HCT116 (cell line): ENCODE measurements at regions not wholly inside any gene's neighbourhood (a gene's known extent, or its start where the extent isn't known, plus 50 kb on each side); places are given as distances from the start of the nearest gene placed in this dataset.

Experiments used
- CBX3 ChIP-seq: IDR thresholded peaks from 2 replicates; pipeline ENCODE4 v1.6.1; 2012; ENCODE audit warnings: low read depth
- CEBPB ChIP-seq: IDR thresholded peaks from 2 replicates; pipeline ENCODE4 v1.6.1; 2012; ENCODE audit warnings: low read depth
- EGR1 ChIP-seq: IDR thresholded peaks from 2 replicates; pipeline ENCODE4 v1.6.1; 2012; ENCODE audit warnings: low read depth
- EZH2 ChIP-seq: fragments of 200-600 bp; sonication (generic); IDR thresholded peaks from 2 replicates; pipeline ENCODE4 v1.6.1; 2017; ENCODE audit warnings: antibody characterized with exemption, mixed run types
- FOSL1 ChIP-seq: IDR thresholded peaks from 2 replicates; pipeline ENCODE4 v1.6.1; 2012; ENCODE audit warnings: low read depth
- JUND ChIP-seq: IDR thresholded peaks from 2 replicates; pipeline ENCODE4 v1.6.1; 2012
- POLR2A ChIP-seq: IDR thresholded peaks from 2 replicates; pipeline ENCODE4 v1.7.0; 2011; ENCODE audit warnings: borderline replicate concordance; ENCODE audit not compliant: insufficient read depth, insufficient read length; ENCODE audit errors: extremely low read depth
- POLR2AphosphoS5 ChIP-seq: IDR thresholded peaks from 2 replicates; pipeline ENCODE4 v1.6.1; 2011; ENCODE audit warnings: mild to moderate bottlenecking, low read depth, low read length, moderate library complexity
- YY1 ChIP-seq: IDR thresholded peaks from 2 replicates; pipeline ENCODE4 v1.6.1; 2011; ENCODE audit warnings: low read length, low read depth, moderate library complexity, mild to moderate bottlenecking; ENCODE audit not compliant: insufficient replicate concordance; ENCODE audit errors: extremely low read depth
- ZNF274 ChIP-seq: fragments of 200-500 bp; sonication (Bioruptor generic); IDR thresholded peaks from 2 replicates; pipeline ENCODE4 v1.6.1; 2014; ENCODE audit warnings: mild to moderate bottlenecking, low read depth, low read length, inconsistent platforms
- TF ChIP-seq, protein P1 (sequence below), 3 experiments: fragments of 200-600 bp in 1 of 3; sonication (generic) in 1 of 3; IDR thresholded peaks in 2 of 3; conservative IDR thresholded peaks in 1 of 3; 2 replicates each; pipeline ENCODE4 v1.5.1; 2012 to 2017; ENCODE audit warnings: low read depth in 2 of 3, low read length in 2 of 3, antibody characterized with exemption in 1 of 3, borderline replicate concordance in 1 of 3, control low read depth in 1 of 3, mild to moderate bottlenecking in 1 of 3, mixed read lengths in 1 of 3, mixed run types in 1 of 3, moderate library complexity in 1 of 3; ENCODE audit not compliant: insufficient read depth in 1 of 3
- TF ChIP-seq, protein P2 (sequence below): IDR thresholded peaks from 2 replicates; pipeline ENCODE4 v1.6.1; 2011; ENCODE audit warnings: mild to moderate bottlenecking, low read length, moderate library complexity; ENCODE audit not compliant: insufficient replicate concordance; ENCODE audit errors: extremely low read depth
- TF ChIP-seq, protein P3 (sequence below): IDR thresholded peaks from 2 replicates; pipeline ENCODE4 v1.6.1; 2012
- TF ChIP-seq, protein P4 (sequence below): IDR thresholded peaks from 2 replicates; pipeline ENCODE4 v1.6.1; 2012; ENCODE audit warnings: low read depth

DNA sequence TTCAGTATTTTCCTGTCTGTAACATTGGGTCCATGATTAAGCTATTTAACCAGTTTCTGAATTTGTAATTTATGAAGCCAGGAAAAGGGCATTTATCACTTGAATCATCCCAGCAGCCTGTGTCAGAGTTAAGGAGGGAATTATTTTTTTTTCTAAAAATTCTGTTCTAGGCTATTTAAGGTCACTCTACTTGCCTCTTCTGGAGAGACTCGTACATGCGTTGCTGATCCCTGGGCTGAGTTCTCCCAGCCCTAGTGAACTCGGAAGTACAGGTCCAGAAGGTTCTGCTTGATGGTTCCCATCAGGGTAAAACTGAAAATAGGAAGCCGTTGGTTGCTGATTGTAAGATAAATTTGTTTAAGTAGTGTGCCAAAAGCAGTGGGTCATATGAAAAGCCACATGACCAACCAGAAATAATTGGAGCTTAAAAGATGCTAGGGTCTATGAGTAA is 90.7 kb downstream of the GPR88 start:
- TF ChIP-seq, protein P1, sequence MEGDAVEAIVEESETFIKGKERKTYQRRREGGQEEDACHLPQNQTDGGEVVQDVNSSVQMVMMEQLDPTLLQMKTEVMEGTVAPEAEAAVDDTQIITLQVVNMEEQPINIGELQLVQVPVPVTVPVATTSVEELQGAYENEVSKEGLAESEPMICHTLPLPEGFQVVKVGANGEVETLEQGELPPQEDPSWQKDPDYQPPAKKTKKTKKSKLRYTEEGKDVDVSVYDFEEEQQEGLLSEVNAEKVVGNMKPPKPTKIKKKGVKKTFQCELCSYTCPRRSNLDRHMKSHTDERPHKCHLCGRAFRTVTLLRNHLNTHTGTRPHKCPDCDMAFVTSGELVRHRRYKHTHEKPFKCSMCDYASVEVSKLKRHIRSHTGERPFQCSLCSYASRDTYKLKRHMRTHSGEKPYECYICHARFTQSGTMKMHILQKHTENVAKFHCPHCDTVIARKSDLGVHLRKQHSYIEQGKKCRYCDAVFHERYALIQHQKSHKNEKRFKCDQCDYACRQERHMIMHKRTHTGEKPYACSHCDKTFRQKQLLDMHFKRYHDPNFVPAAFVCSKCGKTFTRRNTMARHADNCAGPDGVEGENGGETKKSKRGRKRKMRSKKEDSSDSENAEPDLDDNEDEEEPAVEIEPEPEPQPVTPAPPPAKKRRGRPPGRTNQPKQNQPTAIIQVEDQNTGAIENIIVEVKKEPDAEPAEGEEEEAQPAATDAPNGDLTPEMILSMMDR (IDR thresholded peaks at IDR 0.05 in 2 of 3, conservative IDR thresholded peaks at IDR 0.05 in 1 of 3; ENCODE audit: borderline replicate concordance in 1 of 3, insufficient read depth in 1 of 3, low read depth in 2 of 3, low read length in 2 of 3): no peak
- TF ChIP-seq EZH2 (no peak), EGR1 (no peak), CEBPB (no peak), FOSL1 (no peak), YY1 (no peak), POLR2A (no peak), POLR2AphosphoS5 (no peak), CBX3 (no peak), JUND (no peak), ZNF274 (no peak)
- TF ChIP-seq, protein P2, sequence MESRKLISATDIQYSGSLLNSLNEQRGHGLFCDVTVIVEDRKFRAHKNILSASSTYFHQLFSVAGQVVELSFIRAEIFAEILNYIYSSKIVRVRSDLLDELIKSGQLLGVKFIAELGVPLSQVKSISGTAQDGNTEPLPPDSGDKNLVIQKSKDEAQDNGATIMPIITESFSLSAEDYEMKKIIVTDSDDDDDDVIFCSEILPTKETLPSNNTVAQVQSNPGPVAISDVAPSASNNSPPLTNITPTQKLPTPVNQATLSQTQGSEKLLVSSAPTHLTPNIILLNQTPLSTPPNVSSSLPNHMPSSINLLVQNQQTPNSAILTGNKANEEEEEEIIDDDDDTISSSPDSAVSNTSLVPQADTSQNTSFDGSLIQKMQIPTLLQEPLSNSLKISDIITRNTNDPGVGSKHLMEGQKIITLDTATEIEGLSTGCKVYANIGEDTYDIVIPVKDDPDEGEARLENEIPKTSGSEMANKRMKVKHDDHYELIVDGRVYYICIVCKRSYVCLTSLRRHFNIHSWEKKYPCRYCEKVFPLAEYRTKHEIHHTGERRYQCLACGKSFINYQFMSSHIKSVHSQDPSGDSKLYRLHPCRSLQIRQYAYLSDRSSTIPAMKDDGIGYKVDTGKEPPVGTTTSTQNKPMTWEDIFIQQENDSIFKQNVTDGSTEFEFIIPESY: no peak
- TF ChIP-seq, protein P3, sequence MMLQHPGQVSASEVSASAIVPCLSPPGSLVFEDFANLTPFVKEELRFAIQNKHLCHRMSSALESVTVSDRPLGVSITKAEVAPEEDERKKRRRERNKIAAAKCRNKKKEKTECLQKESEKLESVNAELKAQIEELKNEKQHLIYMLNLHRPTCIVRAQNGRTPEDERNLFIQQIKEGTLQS: no peak
- TF ChIP-seq, protein P4, sequence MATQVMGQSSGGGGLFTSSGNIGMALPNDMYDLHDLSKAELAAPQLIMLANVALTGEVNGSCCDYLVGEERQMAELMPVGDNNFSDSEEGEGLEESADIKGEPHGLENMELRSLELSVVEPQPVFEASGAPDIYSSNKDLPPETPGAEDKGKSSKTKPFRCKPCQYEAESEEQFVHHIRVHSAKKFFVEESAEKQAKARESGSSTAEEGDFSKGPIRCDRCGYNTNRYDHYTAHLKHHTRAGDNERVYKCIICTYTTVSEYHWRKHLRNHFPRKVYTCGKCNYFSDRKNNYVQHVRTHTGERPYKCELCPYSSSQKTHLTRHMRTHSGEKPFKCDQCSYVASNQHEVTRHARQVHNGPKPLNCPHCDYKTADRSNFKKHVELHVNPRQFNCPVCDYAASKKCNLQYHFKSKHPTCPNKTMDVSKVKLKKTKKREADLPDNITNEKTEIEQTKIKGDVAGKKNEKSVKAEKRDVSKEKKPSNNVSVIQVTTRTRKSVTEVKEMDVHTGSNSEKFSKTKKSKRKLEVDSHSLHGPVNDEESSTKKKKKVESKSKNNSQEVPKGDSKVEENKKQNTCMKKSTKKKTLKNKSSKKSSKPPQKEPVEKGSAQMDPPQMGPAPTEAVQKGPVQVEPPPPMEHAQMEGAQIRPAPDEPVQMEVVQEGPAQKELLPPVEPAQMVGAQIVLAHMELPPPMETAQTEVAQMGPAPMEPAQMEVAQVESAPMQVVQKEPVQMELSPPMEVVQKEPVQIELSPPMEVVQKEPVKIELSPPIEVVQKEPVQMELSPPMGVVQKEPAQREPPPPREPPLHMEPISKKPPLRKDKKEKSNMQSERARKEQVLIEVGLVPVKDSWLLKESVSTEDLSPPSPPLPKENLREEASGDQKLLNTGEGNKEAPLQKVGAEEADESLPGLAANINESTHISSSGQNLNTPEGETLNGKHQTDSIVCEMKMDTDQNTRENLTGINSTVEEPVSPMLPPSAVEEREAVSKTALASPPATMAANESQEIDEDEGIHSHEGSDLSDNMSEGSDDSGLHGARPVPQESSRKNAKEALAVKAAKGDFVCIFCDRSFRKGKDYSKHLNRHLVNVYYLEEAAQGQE: no peak
